EH (cell line): ENCODE measurements at regions not wholly inside any gene's neighbourhood (a gene's known extent, or its start where the extent isn't known, plus 50 kb on each side); places are given as distances from the start of the nearest gene placed in this dataset.

Source experiments
- DNase-seq: peaks from one replicate; pipeline ENCODE4 v3.0.0-alpha.2; 2015; ENCODE audit warnings: low read depth

DNA sequence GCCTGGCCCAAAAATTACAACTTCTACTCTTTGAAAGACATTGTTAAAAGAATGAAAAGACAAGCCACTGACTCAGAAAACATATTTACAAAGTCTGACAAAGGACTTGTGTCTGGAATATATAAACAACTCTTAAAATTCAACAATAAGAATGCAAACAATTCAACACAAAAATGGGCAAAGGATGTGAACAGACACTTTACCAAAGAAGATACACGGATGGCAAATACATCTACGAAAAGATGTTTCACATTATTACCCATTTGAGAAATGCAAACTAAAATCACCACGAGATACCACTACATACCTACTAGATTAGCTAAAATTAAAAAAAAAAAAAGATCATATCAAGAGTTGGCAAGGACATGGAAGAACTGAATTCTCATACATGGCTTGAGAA lies 80.8 kb upstream of the METRNL start:
- DNase-seq = no peak

DNA sequence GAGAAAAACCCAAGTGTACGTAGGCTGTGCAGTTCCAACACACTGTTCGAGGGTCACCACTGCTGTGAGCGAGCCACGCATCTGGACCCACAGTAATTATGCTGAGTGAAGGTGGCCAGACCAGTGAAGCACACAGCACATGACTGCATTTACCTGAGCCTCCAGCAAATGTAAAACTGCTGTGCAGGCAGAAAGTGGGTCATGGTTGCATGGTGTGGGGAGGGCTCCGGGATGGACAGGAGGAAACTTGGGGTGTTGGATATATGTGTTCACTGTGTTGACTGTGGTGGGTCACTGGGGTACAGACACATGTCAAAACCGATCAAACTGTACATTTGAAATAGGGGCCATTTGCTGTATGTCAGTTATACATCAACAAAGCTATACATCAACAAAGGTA lies 78.7 kb upstream of the METRNL start:
- DNase-seq = no peak

DNA sequence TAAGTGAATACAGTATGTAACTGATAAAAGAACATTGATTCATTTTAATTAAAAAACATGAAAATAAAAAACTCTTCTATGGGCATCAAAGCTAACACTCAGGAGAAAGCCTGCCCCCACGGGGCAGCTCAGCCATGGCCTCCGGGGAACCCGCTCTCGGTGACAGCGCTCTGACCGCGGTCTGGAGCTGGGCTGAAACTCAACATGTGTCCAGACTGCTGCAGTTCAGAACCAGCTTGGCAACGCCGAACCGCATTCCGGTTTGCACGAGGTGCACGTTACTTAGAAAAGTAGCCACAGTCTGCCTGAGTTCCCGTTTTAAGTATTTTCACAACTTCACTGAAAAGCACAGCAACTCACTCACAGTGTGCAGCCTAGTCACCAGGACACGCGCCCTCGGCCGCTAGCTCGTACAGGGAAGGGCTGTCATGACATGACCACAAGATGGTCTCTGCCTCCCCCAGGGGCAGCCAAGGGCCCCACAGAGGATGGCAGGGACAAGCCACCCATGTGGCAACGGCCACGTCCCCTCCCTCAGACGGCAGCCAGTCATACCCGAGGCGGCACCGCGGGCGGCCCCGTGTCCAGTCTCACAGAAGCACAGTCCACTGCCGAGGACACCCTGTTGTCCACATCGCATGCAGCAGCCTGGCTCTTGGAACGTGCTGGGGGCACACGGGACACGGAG lies 77.1 kb upstream of the METRNL start:
- no peak for DNase-seq

DNA sequence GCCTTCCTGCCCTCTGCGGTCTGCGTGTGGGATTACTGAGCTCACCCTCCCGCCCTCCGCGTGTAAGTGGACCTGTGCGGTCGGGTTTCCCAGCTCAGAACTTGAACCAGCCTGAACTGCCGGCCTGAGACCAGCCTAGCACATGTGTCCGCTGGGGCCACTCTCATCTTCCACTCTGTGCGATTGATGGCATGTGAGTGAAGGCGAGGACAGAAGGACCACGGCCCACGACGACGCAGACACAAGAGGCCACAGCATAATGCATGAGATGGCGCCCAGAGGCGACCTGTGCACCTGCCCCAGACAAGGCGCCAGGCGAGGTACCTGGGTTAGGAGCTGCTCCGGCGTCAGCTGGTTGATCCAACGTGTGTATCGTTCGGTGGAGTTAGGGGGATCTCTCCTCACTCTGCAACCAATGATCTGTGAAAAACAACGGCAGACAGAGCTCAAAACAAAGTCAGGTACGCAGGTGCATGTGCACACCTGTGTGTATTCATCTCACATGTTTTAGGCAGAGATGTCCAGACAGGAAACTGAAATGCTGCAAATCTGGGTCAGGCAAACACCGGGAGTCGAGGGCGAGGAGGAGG lies 74.5 kb upstream of the METRNL start:
- DNase-seq = no peak

GRCh38 chr17:83005639-83006038 lies 73.8 kb upstream of the METRNL start:
- no peak for DNase-seq

GRCh38 chr17:83006515-83007455 lies 72.6 kb upstream of the METRNL start:
- peak; percentile 22 for DNase-seq

- peak; percentile 16 for DNase-seq
Measured at GRCh38 chr17:83007504-83008185, 71.8 kb upstream of the METRNL start.

DNA sequence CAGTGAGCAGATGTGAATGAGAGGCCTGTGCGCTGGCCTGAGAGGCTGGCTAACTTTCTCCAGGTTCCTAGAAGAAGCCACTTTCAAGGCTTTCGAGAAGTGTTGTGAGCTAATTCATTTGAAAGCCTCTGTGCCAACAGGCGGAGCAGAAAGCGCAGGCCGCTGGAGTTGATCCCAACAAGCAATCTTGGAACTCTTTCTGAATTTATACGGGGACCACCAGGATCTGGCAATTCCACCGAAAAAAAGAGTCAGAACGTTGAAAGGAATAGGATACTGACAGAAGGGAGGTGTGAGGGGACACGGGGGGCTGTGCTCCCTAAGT lies 71.3 kb upstream of the METRNL start:
- no peak for DNase-seq

DNA sequence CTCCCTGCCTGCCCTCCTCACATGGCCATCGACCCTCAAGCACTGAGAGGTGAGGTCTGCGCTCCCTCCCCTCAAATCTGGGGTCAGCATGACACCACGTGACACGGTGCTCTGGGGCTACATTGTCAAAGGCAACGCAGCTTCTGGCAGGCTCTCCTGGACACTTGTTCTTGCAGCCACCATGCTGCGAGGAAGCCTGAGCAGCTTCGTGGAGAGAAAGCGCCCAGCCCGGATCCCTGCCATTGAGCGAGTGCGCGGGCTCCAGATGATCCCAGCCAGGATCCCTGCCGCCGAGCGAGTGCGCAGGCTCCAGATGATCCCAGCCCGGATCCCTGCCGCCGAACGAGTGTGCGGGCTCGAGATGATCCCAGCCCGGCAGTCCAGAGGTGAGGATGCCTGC lies 70.9 kb upstream of the METRNL start:
- DNase-seq = no peak

GRCh38 chr17:83009414-83010205 lies 69.8 kb upstream of the METRNL start:
- no peak for DNase-seq

GRCh38 chr17:83010206-83011200 lies 68.9 kb upstream of the METRNL start:
- DNase-seq = peak; percentile 20

DNA sequence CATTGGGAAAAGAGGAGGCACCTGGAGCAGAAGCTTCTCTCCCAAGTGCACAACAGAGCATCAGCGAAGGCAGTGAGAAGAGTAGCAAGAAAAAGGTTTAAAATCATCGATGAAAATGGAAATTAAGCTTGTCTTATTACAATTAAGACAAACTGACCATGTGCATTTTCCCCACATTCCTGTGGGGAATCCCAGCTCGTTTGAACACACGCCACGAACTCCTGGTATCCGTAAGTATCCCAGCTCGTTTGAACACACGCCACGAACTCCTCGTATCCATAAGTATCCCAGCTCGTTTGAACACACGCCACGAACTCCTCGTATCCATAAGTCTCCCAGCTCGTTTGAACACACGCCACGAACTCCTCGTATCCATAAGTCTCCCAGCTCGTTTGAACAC lies 67.7 kb upstream of the METRNL start:
- DNase-seq = peak; percentile 20

DNA sequence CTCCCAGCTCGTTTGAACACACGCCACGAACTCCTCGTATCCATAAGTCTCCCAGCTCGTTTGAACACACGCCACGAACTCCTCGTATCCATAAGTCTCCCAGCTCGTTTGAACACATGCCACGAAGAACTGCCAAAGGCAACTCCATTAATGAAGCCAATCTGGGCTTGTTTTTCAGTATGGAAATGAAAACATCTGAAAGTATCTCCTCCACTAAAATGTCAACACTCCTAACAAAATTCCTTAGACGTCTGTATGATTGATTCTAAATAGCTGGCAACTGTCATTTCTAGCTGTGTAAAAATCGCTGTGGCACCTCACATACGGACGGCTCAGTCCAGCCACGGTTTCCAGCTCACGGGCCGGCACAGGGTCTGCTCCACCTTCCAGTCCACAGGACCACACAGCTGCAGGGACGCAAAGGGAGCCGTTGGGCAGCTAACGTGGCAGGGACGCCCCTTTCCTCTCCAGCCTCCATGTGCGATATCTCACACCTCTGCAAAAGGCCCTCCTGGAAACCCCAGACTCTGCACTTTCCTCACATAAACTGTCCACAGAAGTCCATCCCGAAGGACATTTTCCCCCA lies 67.1 kb upstream of the METRNL start:
- peak; percentile 39 for DNase-seq

DNA sequence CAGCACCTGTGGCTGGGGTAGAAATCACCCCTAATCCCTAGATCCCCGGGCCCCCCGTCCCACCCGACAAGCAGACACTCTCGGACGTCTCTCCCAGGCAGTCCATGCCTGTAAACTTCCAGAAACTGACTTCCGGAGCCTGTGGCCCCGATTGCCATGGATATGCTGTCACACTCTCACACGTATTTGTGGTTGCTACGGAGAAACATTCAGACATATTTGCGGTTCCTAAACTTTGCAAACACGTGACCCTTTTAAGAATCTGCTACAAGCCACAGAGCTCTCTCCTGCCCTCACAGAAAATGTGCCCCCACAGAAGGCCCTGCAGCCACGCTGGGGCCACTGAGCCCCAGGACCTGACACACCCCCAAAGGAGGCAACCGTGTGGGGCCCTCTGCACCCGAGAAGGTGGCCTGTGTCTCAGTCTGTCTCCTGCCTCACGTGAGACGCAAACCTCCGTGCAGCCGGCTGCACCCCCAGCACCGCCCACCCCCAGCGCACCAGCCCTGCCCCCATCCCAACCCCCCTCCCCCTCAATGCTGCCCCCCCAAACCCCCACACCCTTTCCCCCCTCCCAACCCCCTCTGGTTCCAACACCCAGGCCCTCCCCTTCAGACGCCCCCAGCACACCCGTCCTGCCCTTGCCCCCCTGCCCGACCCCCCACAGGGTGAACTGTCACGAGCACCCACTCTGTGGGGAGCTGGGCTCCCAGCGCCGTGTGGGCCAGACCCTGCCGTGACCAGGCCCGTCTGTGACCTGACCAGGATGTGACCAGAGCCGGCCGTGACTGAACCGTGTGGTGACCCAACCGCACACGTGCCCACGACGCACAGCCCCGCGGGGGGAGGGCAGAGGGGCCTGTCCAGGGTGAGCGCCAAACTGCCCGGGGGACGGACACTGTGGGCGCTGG lies 66.3 kb upstream of the METRNL start:
- peak; percentile 97 for DNase-seq

DNA sequence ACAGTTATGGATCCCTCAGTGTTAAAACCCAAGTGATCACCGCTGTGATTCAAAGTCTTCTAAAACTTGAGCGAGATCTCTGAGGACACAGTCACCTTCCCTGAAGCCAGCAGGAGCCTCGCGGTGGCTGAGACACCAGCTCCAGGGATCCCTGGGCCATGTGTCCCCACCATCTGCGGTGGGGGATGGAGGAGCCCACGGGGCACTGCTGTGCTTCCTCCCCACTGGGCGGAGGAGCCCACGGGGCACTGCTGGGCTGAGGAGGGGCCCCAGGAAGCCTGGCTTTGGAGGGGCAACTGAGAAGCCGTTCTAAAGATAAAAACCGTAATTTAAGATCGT lies 65.7 kb upstream of the METRNL start:
- DNase-seq = no peak

DNA sequence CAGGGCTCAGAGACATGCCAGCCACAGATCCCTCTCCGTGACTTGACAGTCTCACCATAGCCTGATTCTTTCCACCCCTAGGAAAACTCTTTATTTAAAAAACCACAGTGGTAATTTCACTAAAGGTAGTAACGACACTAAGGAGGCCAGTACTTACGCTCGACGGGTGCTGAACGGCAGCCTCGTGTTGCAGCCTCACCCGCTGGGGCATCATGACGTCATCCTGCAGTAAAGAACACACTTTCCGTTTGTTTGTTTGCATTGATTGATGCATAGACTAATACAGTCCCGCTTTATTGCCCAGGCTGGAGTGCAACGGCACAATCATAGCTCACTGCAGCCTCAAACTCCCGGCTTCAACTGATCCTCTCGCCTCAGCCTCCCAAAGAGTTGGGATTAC lies 65.1 kb upstream of the METRNL start:
- DNase-seq = no peak

DNA sequence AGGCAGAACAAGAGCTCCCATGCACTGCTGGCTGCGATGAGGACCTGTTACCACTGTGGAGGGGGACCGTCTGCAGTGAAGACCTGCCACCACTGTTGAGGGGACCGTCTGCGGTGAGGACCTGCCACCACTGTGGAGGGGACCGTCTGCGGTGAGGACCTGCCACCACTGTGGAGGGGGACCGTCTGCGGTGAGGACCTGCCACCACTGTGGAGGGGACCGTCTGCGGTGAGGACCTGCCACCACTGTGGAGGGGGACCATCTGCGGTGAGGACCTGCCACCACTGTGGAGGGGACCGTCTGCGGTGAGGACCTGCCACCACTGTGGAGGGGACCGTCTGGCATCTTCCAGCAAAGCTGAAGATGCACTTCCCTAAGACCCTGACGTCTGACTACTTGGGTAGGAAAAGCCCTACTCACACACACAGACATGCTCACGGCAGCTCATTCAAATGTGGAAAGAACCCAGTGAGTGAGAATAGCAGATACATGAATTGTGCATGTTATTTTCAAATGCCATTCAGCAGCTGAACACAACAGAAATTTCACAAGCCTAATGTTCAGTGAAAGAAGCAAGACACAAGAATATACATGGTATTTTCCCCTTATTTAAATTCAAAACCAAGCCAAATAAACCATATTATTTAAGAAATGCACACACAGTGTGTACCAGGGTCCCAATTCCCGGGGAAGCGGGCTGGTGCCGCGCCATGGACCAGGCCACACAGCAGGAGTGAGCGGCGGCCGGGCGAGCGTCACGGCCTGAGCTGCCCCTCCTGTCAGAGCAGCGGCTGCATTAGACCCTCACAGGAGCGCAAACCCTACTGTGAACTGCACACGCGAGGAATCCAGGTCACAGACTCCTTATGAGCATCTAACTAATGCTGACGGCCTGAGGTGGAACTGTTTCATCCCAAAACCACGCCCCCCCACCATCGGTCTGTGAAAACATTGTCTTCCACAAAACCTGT lies 64.2 kb upstream of the METRNL start:
- DNase-seq = no peak

DNA sequence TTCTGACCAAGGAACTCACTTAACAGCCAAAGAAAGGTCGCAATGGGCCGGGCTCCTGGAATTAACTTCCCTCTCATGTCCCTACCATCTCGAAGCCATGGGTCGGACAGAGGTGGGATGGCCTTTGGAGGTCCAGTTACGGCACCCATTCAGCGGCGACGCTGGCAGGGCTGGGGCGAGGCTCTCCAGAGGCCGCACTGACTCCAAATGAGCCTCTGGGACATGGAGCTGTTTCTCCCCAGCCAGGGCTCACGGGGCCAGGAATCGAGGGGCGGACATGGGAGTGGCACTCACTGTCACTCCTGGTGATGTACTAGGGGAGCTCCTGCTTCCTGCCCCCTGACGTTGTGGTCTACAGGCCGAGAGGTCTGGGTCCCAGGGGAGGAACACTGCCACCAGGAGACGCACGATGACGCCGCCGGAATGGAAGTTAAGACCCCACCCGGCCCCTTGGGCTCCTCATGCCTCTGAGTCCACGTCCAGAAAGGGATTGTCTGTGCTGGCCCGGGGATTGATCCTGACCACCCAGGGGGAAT lies 60.7 kb upstream of the METRNL start:
- DNase-seq = no peak
